A673 (cell line): ENCODE measurements at regions not wholly inside any gene's neighbourhood (a gene's known extent, or its start where the extent isn't known, plus 50 kb on each side); places are given as distances from the start of the nearest gene placed in this dataset.

Experiments
- EZH2 ChIP-seq: fragments of 200-600 bp; sonication (generic); IDR thresholded peaks from 2 replicates; pipeline ENCODE4 v1.6.1; 2017; ENCODE audit warnings: borderline replicate concordance, low read depth, mild to moderate bottlenecking, mixed read lengths, antibody characterized with exemption, low read length; ENCODE audit not compliant: poor library complexity, severe bottlenecking
- TF ChIP-seq, protein P1 (sequence below): fragments of 300-800, 200-600 bp; sonication (generic); conservative IDR thresholded peaks from 2 replicates; pipeline ENCODE4 v1.5.1; 2017; ENCODE audit warnings: low read depth, mild to moderate bottlenecking, antibody characterized with exemption, low read length, moderate library complexity, mixed read lengths

DNA sequence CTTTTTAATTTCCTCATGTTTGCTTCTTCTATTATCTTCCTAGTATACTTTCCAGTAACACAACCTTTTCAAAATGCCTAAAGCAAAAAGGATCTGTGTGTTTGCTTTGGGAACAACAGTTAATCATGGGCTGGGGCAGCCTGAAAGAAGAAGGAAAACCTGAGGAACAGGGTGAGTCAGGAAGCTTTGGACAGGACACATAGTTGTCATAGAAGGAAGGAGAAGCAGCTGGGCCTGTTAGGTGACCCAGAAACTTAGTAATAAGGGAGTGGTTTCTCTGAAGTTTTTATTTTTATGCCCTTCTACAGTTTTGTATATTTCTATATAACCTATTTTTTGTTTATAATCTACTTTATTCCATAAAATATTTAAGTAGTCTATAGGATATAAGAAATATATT is 61.4 kb downstream of the CD24 start:
- TF ChIP-seq, protein P1, sequence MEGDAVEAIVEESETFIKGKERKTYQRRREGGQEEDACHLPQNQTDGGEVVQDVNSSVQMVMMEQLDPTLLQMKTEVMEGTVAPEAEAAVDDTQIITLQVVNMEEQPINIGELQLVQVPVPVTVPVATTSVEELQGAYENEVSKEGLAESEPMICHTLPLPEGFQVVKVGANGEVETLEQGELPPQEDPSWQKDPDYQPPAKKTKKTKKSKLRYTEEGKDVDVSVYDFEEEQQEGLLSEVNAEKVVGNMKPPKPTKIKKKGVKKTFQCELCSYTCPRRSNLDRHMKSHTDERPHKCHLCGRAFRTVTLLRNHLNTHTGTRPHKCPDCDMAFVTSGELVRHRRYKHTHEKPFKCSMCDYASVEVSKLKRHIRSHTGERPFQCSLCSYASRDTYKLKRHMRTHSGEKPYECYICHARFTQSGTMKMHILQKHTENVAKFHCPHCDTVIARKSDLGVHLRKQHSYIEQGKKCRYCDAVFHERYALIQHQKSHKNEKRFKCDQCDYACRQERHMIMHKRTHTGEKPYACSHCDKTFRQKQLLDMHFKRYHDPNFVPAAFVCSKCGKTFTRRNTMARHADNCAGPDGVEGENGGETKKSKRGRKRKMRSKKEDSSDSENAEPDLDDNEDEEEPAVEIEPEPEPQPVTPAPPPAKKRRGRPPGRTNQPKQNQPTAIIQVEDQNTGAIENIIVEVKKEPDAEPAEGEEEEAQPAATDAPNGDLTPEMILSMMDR: no peak
- no peak for TF ChIP-seq EZH2
